ENCODE measurements at regions not wholly inside any gene's neighbourhood (a gene's known extent, or its start where the extent isn't known, plus 50 kb on each side); places are given as distances from the start of the nearest gene placed in this dataset.

GRCh38 chr3:78497021-78497420 lies 1270.8 kb downstream of the ROBO1 start:
- TF ChIP-seq CTCF (IDR thresholded peaks at IDR 0.05) (no peak), POLR2AphosphoS5 (IDR thresholded peaks at IDR 0.05; ENCODE audit: insufficient read depth in 1 of 2, low read depth in 1 of 2) (no peak), POLR2A (IDR thresholded peaks at IDR 0.05) (no peak)

All from vagina (tissue), 2 donors.